Fibroblast of the aortic adventitia (primary cell): ENCODE measurements at regions not wholly inside any gene's neighbourhood (a gene's known extent, or its start where the extent isn't known, plus 50 kb on each side); places are given as distances from the start of the nearest gene placed in this dataset.
A peak's percentile ranks its signal among the peaks of the same experiment; 100 is the strongest.

Experiments used
- DNase-seq: peaks from one replicate; pipeline ENCODE4 v3.0.0-alpha.2; 2010; ENCODE audit warnings: low read depth
- H3K4me3 ChIP-seq: 2 replicates; pipeline ENCODE4 v1.5.1; 2011; ENCODE audit warnings: low read depth, mild to moderate bottlenecking, control low read depth, low read length, moderate library complexity
- CTCF ChIP-seq: IDR thresholded peaks from 2 replicates; pipeline ENCODE4 v1.5.1; 2011; ENCODE audit warnings: mild to moderate bottlenecking, low read length, control low read depth, inconsistent platforms; ENCODE audit not compliant: insufficient read depth

- TF ChIP-seq CTCF, result no peak
- no peak overlapping the region for H3K4me3 ChIP-seq
- DNase-seq, result peak; percentile 26
Measured at GRCh38 chr6:126797981-126798380, 320.5 kb upstream of the RSPO3 start.

GRCh38 chr6:126803769-126804168 lies 314.7 kb upstream of the RSPO3 start:
- no peak for TF ChIP-seq CTCF
- DNase-seq, result no peak
- H3K4me3 ChIP-seq, result no peak overlapping the region

GRCh38 chr6:126804332-126805064 lies 314.0 kb upstream of the RSPO3 start:
- DNase-seq, result peak; percentile 78
- peak; percentile 81 for TF ChIP-seq CTCF
- H3K4me3 ChIP-seq, result no peak overlapping the region

- no peak for TF ChIP-seq CTCF
- H3K4me3 ChIP-seq, result no peak overlapping the region
- DNase-seq, result peak; percentile 39
Measured at GRCh38 chr6:126805861-126806260, 312.6 kb upstream of the RSPO3 start.

- DNase-seq, result no peak
- TF ChIP-seq CTCF, result no peak
- H3K4me3 ChIP-seq, result no peak overlapping the region
Measured at GRCh38 chr6:126807876-126808275, 310.6 kb upstream of the RSPO3 start.

GRCh38 chr6:126811321-126811720 lies 307.1 kb upstream of the RSPO3 start:
- no peak for TF ChIP-seq CTCF
- H3K4me3 ChIP-seq, result no peak overlapping the region
- peak; percentile 87 for DNase-seq

- peak; percentile 20 for DNase-seq
- no peak for TF ChIP-seq CTCF
- no peak overlapping the region for H3K4me3 ChIP-seq
Measured at GRCh38 chr6:126812010-126812409, 306.5 kb upstream of the RSPO3 start.
